Endothelial cell (in vitro differentiated cells): ENCODE measurements at regions not wholly inside any gene's neighbourhood (a gene's known extent, or its start where the extent isn't known, plus 50 kb on each side); places are given as distances from the start of the nearest gene placed in this dataset.
A peak's percentile ranks its signal among the peaks of the same experiment; 100 is the strongest.
"Not testable (repeated sequence)": the region's sequence is repeated elsewhere in the genome, so short reads cannot be mapped to it uniquely, and the experiment has no call there.

Experiments
- DNase-seq: peaks from one replicate; pipeline ENCODE4 v3.0.0; 2021; ENCODE audit warnings: low spot score
- H3K27ac Mint-ChIP-seq: one replicate; pipeline ENCODE4 v1.8.0; 2021; ENCODE audit warnings: mixed read lengths, inconsistent platforms; ENCODE audit not compliant: unreplicated experiment
- H3K27me3 Mint-ChIP-seq: one replicate; pipeline ENCODE4 v1.8.0; 2021; ENCODE audit warnings: mild to moderate bottlenecking, moderate library complexity, mixed read lengths, inconsistent platforms; ENCODE audit not compliant: unreplicated experiment
- H3K36me3 Mint-ChIP-seq: one replicate; pipeline ENCODE4 v1.8.0; 2021; ENCODE audit warnings: mild to moderate bottlenecking, low read depth, mixed read lengths, inconsistent platforms; ENCODE audit not compliant: unreplicated experiment
- H3K4me1 Mint-ChIP-seq: one replicate; pipeline ENCODE4 v1.8.0; 2021; ENCODE audit warnings: mild to moderate bottlenecking, mixed read lengths, inconsistent platforms; ENCODE audit not compliant: unreplicated experiment
- H3K4me3 Mint-ChIP-seq: one replicate; pipeline ENCODE4 v1.8.0; 2021; ENCODE audit warnings: mild to moderate bottlenecking, mixed read lengths, inconsistent platforms; ENCODE audit not compliant: unreplicated experiment
- H3K9me3 Mint-ChIP-seq: one replicate; pipeline ENCODE4 v1.8.0; 2021; ENCODE audit warnings: mixed read lengths, inconsistent platforms; ENCODE audit not compliant: unreplicated experiment

DNA sequence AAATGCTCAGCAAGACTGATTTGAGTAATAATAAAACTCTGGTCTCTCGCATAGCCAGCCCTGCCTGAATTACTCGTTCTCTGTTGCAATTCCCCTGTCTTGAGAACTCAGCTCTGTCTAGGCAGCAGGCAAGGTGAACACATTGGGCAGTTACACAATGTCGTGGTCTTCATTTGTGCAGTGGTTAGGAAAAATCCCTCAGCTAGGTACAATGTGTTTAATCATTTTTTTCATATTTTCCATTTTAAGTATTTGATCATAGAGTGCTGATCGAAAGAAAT lies 508.7 kb downstream of the RPIA start:
- H3K9me3 Mint-ChIP-seq, H3K4me1 Mint-ChIP-seq, H3K27me3 Mint-ChIP-seq, H3K27ac Mint-ChIP-seq, DNase-seq, H3K4me3 Mint-ChIP-seq, H3K36me3 Mint-ChIP-seq: not testable (repeated sequence)

DNA sequence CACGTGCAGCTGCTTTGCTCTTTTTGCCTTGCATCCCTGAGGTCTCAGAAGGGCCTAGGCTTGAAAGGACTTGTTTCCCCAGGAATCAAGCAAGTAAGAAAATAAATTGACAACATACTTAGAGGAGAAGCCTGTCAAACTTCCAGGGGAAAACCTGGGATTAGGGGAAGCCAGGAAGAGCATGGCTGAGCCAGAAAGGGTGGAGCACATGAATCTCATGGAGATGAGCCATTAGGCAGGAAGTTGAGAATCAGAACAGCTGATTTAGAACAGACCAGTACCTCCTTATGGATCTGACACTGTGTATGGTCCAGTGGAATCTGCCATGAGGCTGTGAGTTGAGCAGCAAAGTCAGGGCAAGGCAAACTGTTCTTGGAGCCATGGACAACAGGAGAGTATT lies 511.0 kb downstream of the RPIA start:
- not testable (repeated sequence) for H3K4me1 Mint-ChIP-seq, H3K4me3 Mint-ChIP-seq, H3K27me3 Mint-ChIP-seq, H3K36me3 Mint-ChIP-seq, DNase-seq, H3K27ac Mint-ChIP-seq, H3K9me3 Mint-ChIP-seq

DNA sequence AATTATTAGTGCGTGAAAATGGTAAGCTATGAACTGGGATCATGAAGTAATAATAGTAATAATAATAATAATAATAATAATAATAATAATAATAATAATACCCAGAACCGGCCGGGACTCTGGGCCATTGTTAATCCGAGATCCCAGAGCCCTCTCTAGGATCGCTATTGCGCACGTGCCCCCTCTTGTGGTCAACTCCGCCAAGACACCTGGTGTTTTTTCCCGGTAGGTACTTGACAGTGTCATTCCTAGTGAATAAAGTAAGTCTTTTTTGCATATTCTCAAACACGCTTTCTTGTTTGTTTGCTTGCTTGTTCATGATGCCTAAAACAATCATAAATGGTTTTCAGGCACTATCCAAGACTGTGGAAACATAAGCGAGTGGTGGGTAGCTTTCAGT lies 513.7 kb downstream of the RPIA start:
- not testable (repeated sequence) for H3K27me3 Mint-ChIP-seq, H3K36me3 Mint-ChIP-seq, H3K4me3 Mint-ChIP-seq, H3K9me3 Mint-ChIP-seq, H3K4me1 Mint-ChIP-seq, H3K27ac Mint-ChIP-seq
- peak; percentile 42 for DNase-seq

DNA sequence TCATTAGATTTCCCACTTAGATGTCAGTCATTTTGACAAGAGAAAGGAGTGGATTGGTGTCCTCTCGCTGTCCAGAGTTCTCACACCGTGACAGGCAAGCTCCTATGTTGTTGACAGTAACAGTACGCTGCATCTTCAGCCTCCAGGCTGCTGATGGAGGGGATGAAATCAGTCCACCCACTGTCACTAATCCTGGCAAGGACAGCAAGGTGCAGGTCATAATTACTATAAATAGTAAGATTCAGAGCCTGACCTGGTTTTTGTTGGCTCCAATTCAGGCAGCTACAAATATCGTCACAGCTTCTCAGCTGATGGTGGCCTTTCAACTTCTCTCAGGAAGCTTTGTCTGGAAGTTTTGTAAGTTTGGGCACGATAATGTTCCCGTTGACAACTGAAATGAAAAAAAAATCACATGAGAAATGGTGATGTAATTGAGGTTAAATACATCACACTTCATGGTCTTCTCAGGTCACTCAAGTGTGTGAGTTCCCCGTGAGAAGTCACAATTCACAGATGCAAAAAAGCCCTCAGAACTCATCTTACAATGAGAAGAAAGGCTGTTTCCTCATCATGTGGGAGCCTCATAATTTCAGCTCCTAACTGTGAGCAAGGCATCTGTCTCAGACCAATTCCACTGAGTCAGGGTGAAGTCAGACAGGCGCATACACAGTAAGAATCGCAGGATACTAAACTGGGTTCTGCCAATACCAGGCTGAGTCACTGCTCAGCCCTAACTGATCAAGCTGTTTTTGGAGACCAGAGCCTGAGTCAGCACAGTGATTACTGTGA lies 516.9 kb downstream of the RPIA start:
- not testable (repeated sequence) for DNase-seq, H3K27me3 Mint-ChIP-seq, H3K4me1 Mint-ChIP-seq, H3K4me3 Mint-ChIP-seq, H3K36me3 Mint-ChIP-seq, H3K27ac Mint-ChIP-seq, H3K9me3 Mint-ChIP-seq

DNA sequence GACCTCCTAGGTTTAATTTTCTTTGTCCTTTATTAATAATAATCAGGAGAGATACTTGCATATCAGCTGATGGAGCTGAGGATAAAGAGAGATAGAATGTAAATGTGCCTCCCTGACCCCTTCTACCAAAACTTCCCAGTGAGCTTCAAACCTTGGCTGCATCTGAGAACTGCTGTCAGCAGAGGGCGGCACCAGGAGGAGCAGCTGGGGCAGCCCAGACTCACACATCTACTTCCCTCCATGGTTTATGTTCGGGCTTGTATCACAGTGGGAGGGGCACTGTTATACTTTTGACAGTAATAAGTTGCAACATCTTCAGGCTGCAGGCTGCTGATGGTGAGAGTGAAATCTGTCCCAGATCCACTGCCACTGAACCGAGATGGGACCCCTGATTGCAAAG lies 521.7 kb downstream of the RPIA start:
- H3K4me1 Mint-ChIP-seq, H3K27ac Mint-ChIP-seq, H3K27me3 Mint-ChIP-seq, H3K36me3 Mint-ChIP-seq, H3K4me3 Mint-ChIP-seq, H3K9me3 Mint-ChIP-seq: not testable (repeated sequence)
- peak; percentile 8 for DNase-seq

DNA sequence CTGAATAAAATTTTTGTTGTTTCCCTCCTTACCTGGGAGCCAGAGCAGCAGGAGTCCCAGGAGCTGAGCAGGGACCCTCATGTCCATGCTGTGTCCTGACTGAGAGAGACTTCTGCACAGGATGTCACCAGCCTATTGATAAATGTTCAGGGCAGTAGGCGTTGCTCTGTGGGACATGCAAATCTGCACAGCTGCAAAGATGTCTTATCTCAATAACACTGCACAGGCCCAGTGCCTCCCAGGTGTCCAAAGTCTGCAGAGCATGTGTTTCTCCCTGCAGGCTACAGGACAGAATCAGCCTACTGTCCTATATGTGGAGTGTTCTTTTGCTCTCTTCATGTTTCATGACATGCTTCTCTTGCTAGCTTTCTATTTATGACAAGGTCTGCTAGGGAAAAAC lies 522.3 kb downstream of the RPIA start:
- H3K9me3 Mint-ChIP-seq, H3K27me3 Mint-ChIP-seq, H3K36me3 Mint-ChIP-seq, H3K27ac Mint-ChIP-seq, H3K4me3 Mint-ChIP-seq, DNase-seq, H3K4me1 Mint-ChIP-seq: not testable (repeated sequence)

DNA sequence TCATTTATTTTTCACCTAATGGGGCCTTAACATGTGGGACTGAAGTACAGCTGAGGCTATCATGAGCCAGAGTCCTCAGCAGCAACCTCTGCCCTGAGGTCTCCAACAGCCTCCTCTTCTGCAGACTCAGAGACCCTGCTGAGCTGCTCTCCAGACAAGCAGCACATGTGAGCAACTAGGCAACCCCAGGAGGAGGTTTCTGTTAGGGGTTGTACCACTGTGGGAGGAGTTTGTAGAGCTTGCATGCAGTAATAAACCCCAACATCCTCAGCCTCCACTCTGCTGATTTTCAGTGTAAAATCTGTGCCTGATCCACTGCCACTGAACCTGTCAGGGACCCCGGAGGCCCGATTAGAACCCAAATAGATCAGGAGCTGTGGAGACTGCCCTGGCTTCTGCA lies 530.0 kb downstream of the RPIA start:
- not testable (repeated sequence) for H3K27me3 Mint-ChIP-seq, H3K4me1 Mint-ChIP-seq, H3K27ac Mint-ChIP-seq, DNase-seq, H3K4me3 Mint-ChIP-seq, H3K9me3 Mint-ChIP-seq, H3K36me3 Mint-ChIP-seq

DNA sequence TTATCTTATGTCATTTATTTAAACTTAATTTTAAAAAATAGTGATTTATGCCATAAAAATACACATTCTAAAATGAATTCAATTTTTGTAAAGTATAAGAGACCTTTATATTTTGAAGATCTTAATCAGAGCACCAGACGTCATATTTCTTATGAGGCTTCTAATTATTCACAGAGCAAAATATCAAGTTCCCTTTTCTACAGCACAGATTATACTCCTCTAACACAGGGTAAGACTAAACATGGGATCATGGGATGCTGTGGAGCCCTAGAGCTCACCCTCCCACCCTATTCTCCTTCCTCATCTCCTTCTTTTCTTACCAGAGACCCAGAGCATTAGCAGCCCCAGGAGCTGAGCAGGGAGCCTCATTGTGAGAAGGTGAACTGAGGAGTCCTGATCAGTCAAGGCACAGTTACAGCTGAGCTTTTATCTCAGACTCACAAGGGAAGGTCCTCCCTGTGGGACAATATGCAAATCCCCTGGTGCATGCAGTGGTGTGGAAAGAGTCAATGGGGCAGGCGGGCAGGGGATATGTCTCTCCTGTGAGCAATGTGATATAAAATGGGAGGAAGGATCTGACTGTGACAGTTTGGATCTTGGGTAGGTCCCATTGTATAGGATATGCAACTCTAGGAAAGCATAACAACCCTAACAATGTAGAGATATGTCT lies 530.7 kb downstream of the RPIA start:
- not testable (repeated sequence) for H3K27ac Mint-ChIP-seq, DNase-seq, H3K9me3 Mint-ChIP-seq, H3K4me1 Mint-ChIP-seq, H3K36me3 Mint-ChIP-seq, H3K4me3 Mint-ChIP-seq, H3K27me3 Mint-ChIP-seq

DNA sequence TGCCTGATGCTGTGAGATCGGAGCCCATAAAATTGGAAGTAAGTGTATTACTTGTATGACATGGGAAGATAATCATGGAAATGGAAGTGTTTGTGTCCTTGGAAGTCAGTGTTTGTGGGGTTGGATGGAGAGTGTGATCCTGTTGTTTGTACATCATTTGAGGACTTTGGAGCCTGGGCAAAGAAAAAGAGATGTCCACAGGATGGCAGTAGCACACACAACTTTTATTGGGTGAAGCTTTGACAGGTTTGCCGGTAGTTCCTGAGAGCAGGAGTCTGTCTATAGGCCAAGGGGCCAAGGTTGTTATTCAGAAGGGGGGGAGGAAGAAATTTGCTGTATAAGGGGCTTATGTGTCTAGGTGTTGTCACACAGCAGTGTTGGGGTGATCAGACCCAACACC lies 533.3 kb downstream of the RPIA start:
- DNase-seq, H3K36me3 Mint-ChIP-seq, H3K27ac Mint-ChIP-seq, H3K4me3 Mint-ChIP-seq, H3K4me1 Mint-ChIP-seq, H3K9me3 Mint-ChIP-seq, H3K27me3 Mint-ChIP-seq: not testable (repeated sequence)

DNA sequence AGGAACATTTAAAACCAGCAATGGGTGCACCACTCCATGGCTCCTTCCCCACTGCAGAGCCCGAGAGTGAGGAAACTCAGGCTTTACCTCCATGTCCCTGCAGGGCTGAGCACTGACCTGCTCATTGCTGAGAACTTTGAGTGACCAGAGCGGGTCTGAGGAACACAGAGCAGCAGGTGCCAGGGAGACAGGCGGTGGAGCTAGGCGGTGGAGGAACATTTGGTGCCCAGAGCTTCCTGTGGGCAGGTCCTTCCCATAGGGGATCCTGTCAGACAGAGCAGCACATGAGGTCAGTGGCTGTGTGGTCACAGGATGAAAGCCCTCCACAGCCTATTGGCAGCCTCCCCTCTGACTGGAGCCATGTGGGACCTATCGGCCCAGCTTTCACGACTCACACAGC lies 538.5 kb downstream of the RPIA start:
- not testable (repeated sequence) for H3K4me3 Mint-ChIP-seq, H3K27ac Mint-ChIP-seq, H3K36me3 Mint-ChIP-seq, H3K4me1 Mint-ChIP-seq, H3K9me3 Mint-ChIP-seq, H3K27me3 Mint-ChIP-seq, DNase-seq

DNA sequence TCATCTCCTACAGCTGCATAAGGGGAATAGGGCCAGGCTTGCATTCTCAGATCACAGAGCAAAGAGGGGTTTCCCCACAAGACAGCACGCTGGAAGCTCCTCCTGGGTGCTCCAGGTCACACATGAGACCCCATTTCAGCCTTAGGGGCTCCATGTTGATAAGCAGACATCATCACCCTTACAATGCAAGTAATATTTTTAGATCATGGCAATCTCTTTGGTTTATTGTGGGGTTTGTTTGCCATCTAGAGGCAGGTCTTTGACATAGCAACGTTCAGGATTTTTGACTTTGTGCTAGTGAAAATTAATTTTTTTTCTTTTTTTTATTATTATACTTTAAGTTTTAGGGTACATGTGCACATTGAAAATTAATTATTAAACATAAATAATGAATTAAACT lies 539.8 kb downstream of the RPIA start:
- not testable (repeated sequence) for H3K4me3 Mint-ChIP-seq, H3K27me3 Mint-ChIP-seq, H3K9me3 Mint-ChIP-seq, H3K4me1 Mint-ChIP-seq, H3K36me3 Mint-ChIP-seq, H3K27ac Mint-ChIP-seq, DNase-seq

DNA sequence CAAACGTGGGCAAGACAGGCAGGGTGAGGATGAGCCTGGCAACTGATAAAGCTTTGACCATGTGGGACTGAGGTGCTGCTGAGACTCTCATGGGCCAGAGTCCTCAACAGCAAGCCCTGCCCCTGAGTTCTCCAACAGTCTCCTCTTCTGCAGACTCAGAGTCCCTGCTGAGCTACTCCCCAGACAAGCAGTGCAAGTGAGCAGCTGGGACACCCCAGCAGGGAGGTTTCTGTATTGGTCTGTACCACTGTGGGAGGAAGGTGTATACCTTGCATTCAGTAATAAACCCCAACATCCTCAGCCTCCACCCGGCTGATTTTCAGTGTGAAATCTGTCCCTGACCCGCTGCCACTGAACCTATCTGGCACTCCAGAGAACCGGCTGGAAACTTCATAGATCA lies 542.5 kb downstream of the RPIA start:
- not testable (repeated sequence) for H3K9me3 Mint-ChIP-seq, H3K4me3 Mint-ChIP-seq, DNase-seq, H3K4me1 Mint-ChIP-seq, H3K36me3 Mint-ChIP-seq, H3K27me3 Mint-ChIP-seq, H3K27ac Mint-ChIP-seq
